GM18517 (cell line): ENCODE measurements at regions not wholly inside any gene's neighbourhood (a gene's known extent, or its start where the extent isn't known, plus 50 kb on each side); places are given as distances from the start of the nearest gene placed in this dataset.

Source experiments
- ATAC-seq: cut with Tn5 transposase; IDR thresholded peaks from one replicate; pipeline ENCODE4 v1.9.1; 2021; ENCODE audit warnings: mild to moderate bottlenecking, moderate library complexity; ENCODE audit not compliant: unreplicated experiment

GRCh38 chr5:56561455-56561854 is 253.9 kb upstream of the MAP3K1 start:
- ATAC-seq: no peak

GRCh38 chr5:56558131-56558745 is 257.1 kb upstream of the MAP3K1 start:
- no peak for ATAC-seq

- no peak for ATAC-seq
These were observed 258.2 kb upstream of the MAP3K1 start for GRCh38 chr5:56557198-56557597.

GRCh38 chr5:56552612-56553268 is 262.6 kb upstream of the MAP3K1 start:
- ATAC-seq: no peak

- no peak for ATAC-seq
These were observed 265.1 kb upstream of the MAP3K1 start for GRCh38 chr5:56550227-56550626.

GRCh38 chr5:56549096-56549886 is 266.1 kb upstream of the MAP3K1 start:
- no peak for ATAC-seq

- ATAC-seq: no peak
These were observed 270.3 kb upstream of the MAP3K1 start for GRCh38 chr5:56545016-56545415.

GRCh38 chr5:56543441-56544388 is 271.6 kb upstream of the MAP3K1 start:
- no peak for ATAC-seq

GRCh38 chr5:56540266-56540665 is 275.1 kb upstream of the MAP3K1 start:
- no peak for ATAC-seq

- ATAC-seq: no peak
These were observed 276.8 kb upstream of the MAP3K1 start for GRCh38 chr5:56538580-56538979.

GRCh38 chr5:56535347-56535746 is 280.0 kb upstream of the MAP3K1 start:
- ATAC-seq: no peak

GRCh38 chr5:56534102-56534829 is 281.1 kb upstream of the MAP3K1 start:
- no peak for ATAC-seq

- ATAC-seq: no peak
These were observed 282.9 kb upstream of the MAP3K1 start for GRCh38 chr5:56532466-56532865.

GRCh38 chr5:56530626-56531138 is 284.7 kb upstream of the MAP3K1 start:
- ATAC-seq: no peak

GRCh38 chr5:56529666-56530430 is 285.5 kb upstream of the MAP3K1 start:
- no peak for ATAC-seq

- no peak for ATAC-seq
These were observed 288.2 kb upstream of the MAP3K1 start for GRCh38 chr5:56527174-56527573.

- ATAC-seq: no peak
These were observed 290.2 kb upstream of the MAP3K1 start for GRCh38 chr5:56525113-56525512.

- no peak for ATAC-seq
These were observed 290.9 kb upstream of the ANKRD55 start for GRCh38 chr5:56523790-56524575.

GRCh38 chr5:56522960-56523359 is 289.8 kb upstream of the ANKRD55 start:
- no peak for ATAC-seq
